HepG2 (cell line): ENCODE measurements at regions not wholly inside any gene's neighbourhood (a gene's known extent, or its start where the extent isn't known, plus 50 kb on each side); places are given as distances from the start of the nearest gene placed in this dataset.

Experiments used
- ATAC-seq: fragments of 200-7000 bp; cut with Tn5 transposase; 3 replicates; pipeline ENCODE4 v1.9.1; 2020; ENCODE audit warnings: mild to moderate bottlenecking, moderate library complexity
- BruUV-seq: library from RNA; stranded (reverse); fragments of 400-500 nt; replicated peaks from 2 replicates; lab custom pipeline; 2021; lab: Mats Ljungman, UMichigan
- CTCF ChIA-PET: fragments of 300-600 bp; formaldehyde crosslinking; extraction: SDS; loops from one replicate; lab custom pipeline; 2021; ENCODE audit warnings: low total read pairs, inconsistent platforms, low intra/inter-chr PET ratio; lab: Yijun Ruan, JAX
- POLR2A ChIA-PET: fragments of 350-600 bp; sonication (Branson Sonifier 250); formaldehyde crosslinking; loops from one replicate; lab custom pipeline; 2020; ENCODE audit warnings: antibody characterized with exemption, inconsistent platforms; lab: Yijun Ruan, JAX
- DNase-seq: peaks from one replicate; pipeline ENCODE4 v3.0.0-alpha.2; 2015; ENCODE audit warnings: low spot score
- FAIRE-seq: peaks from 3 replicates; lab custom pipeline; 2011; peaks lifted over from hg19 to GRCh38; lab: Jason Lieb, UNC
- H2AFZ ChIP-seq: one replicate; pipeline ENCODE4 v1.6.1; 2011; ENCODE audit warnings: low read length, inconsistent platforms
- H3K27ac ChIP-seq: fragments of 300-600 bp; 3 replicates; pipeline ENCODE4 v1.8.0; 2011; ENCODE audit warnings: mixed run types, mild to moderate bottlenecking, mixed read lengths, low read length, inconsistent platforms; ENCODE audit not compliant: insufficient read depth; ENCODE audit errors: extremely low read length
- H3K27me3 ChIP-seq, 2 experiments: fragments of 200-600 bp in 1 of 2; 2 replicates in 1 of 2; 3 replicates in 1 of 2; pipeline versions ENCODE4 v1.6.0 to v1.8.0; 2011; ENCODE audit warnings: low read length in 2 of 2, mild to moderate bottlenecking in 2 of 2, moderate library complexity in 2 of 2, inconsistent platforms in 1 of 2; ENCODE audit not compliant: insufficient read depth in 2 of 2, control insufficient read depth in 1 of 2
- H3K36me3 ChIP-seq, 2 experiments: fragments of 200-600 bp in 1 of 2; replicated peaks in 1 of 2; 2 replicates in 1 of 2; 3 replicates in 1 of 2; pipeline versions ENCODE4 v1.5.1 to v1.8.0; 2011; ENCODE audit warnings: low read length in 2 of 2, inconsistent platforms in 1 of 2; ENCODE audit not compliant: insufficient read depth in 2 of 2, control insufficient read depth in 1 of 2
- H3K4me1 ChIP-seq: 2 replicates; pipeline ENCODE4 v1.5.1; 2012; ENCODE audit warnings: low read length, inconsistent platforms; ENCODE audit not compliant: insufficient read depth
- H3K4me2 ChIP-seq: 2 replicates; pipeline ENCODE4 v1.6.0; 2011; ENCODE audit warnings: low read depth, low read length, inconsistent platforms
- H3K4me3 ChIP-seq, 3 experiments: fragments of 200-600 bp in 1 of 3; sonication (generic), shearing (Covaris generic) in 1 of 3; replicated peaks in 1 of 3; 2 replicates each; pipeline ENCODE4 v1.5.1; 2011 to 2016; ENCODE audit warnings: low read length in 3 of 3, inconsistent platforms in 2 of 3, low read depth in 2 of 3, mild to moderate bottlenecking in 2 of 3, control low read depth in 1 of 3, mixed read lengths in 1 of 3; ENCODE audit not compliant: insufficient read depth in 1 of 3
- H3K79me2 ChIP-seq: one replicate; pipeline ENCODE4 v1.6.1; 2011; ENCODE audit warnings: low read length, inconsistent platforms; ENCODE audit not compliant: insufficient read depth
- H3K9ac ChIP-seq: 2 replicates; pipeline ENCODE4 v1.6.0; 2011; ENCODE audit warnings: mild to moderate bottlenecking, low read depth, low read length, inconsistent platforms; ENCODE audit not compliant: insufficient read depth
- H3K9me3 ChIP-seq: 2 replicates; pipeline ENCODE4 v1.5.1; 2012; ENCODE audit warnings: mild to moderate bottlenecking, low read length
- H4K20me1 ChIP-seq: 2 replicates; pipeline ENCODE4 v1.6.0; 2011; ENCODE audit warnings: inconsistent platforms, mild to moderate bottlenecking, low read length, moderate library complexity; ENCODE audit not compliant: insufficient read depth
- ZNF646 ChIP-seq: sonication (generic); formaldehyde crosslinking; IDR thresholded peaks from 2 replicates; pipeline ENCODE4 v1.9.0; 2021; ENCODE audit warnings: mild to moderate bottlenecking, missing genetic modification reagents
- ZNF687 ChIP-seq: sonication (generic); formaldehyde crosslinking; IDR thresholded peaks from 2 replicates; pipeline ENCODE4 v1.5.1; 2020; ENCODE audit warnings: mild to moderate bottlenecking, missing genetic modification reagents, moderate library complexity
- ZNF709 ChIP-seq: sonication (generic); formaldehyde crosslinking; IDR thresholded peaks from 2 replicates; pipeline ENCODE4 v1.5.0; 2020; ENCODE audit warnings: mild to moderate bottlenecking, missing genetic modification reagents
- ZNF720 ChIP-seq: sonication (generic); formaldehyde crosslinking; IDR thresholded peaks from 2 replicates; pipeline ENCODE4 v1.4.0; 2020; ENCODE audit warnings: missing genetic modification reagents
- ZNF724P ChIP-seq: sonication (generic); formaldehyde crosslinking; IDR thresholded peaks from 2 replicates; pipeline ENCODE4 v1.8.0; 2022; ENCODE audit warnings: missing genetic modification reagents, borderline replicate concordance
- ZSCAN20 ChIP-seq: sonication (generic); formaldehyde crosslinking; IDR thresholded peaks from 2 replicates; pipeline ENCODE4 v1.4.0; 2020; ENCODE audit warnings: missing genetic modification reagents, mild to moderate bottlenecking, borderline replicate concordance
- WGBS: methylation state at CpG from one replicate; pipeline ENCODE4 v1.1.6; 2017; ENCODE audit warnings: low lambda C conversion rate; 5-methylcytosine and 5-hydroxymethylcytosine counted together
- in situ Hi-C: cut with HindIII; loops from 2 replicates; pipeline ENCODE4 v1.10.0; 2017; ENCODE audit warnings: low pct_unique_long_range_greater_than_20kb; ENCODE audit not compliant: extremely low pct_ligation_motif_present
- intact Hi-C: fragments of 100-400 bp; cut with micrococcal nuclease; formaldehyde crosslinking; loops from one replicate; pipeline ENCODE4 v1.10.0; 2022; ENCODE audit not compliant: unreplicated experiment

- intact Hi-C loops, result loop anchor here (10.0 kb wide), 1 partner anchor 182 kb away; no protein-coding TSS in a partner anchor
- CTCF ChIA-PET, result interaction anchor here (3.0 kb wide), 1 partner anchor 51 kb away, joined by 48 read pairs; no protein-coding TSS in a partner anchor
- POLR2A ChIA-PET, result no interaction called here
Measured at GRCh38 chr11:119482521-119483011, 59.6 kb upstream of the THY1 start.

GRCh38 chr11:119481667-119482400 is 58.9 kb upstream of the THY1 start:
- no peak overlapping the region for H2AFZ ChIP-seq
- ATAC-seq, result peak; percentile 22
- TF ChIP-seq ZNF646 (no peak), ZNF687 (CRISPR knock-in tag) (peak; percentile 12; the same call in 1 of the 2 replicates)

More at GRCh38 chr11:119482521-119483011, 59.6 kb upstream of the THY1 start:
- H3K4me2 ChIP-seq, result no peak overlapping the region
- FAIRE-seq (no peak), DNase-seq (no peak), ATAC-seq (no peak)
- H4K20me1 ChIP-seq, result peaks cover 17% of the 10 kb centered on the region; the same call in 1 of the 2 replicates
- no peaks in the 10 kb centered on the region; a peak in 1 of 5 replicates for H3K36me3 ChIP-seq
- H3K27me3 ChIP-seq, result peaks cover 9 to 18% of the 10 kb centered on the region in 2 experiments; a peak in 4 of 5 replicates
- in situ Hi-C loops, result loop anchor here (5.0 to 10.0 kb wide), 3 partner anchors 50 to 622 kb away; no protein-coding TSS in a partner anchor
- WGBS, result 16% methylated on average over 4 of the region's 9 CpGs
- H3K79me2 ChIP-seq, result no peaks in the 10 kb centered on the region
- H3K4me3 ChIP-seq, result no peak overlapping the region
- BruUV-seq, result no TSS peak
- TF ChIP-seq ZNF720 (CRISPR knock-in tag) (no peak), ZNF724P (CRISPR knock-in tag) (no peak), ZSCAN20 (CRISPR knock-in tag) (no peak), ZNF709 (CRISPR knock-in tag) (no peak)
- H3K4me1 ChIP-seq, result peaks cover 31% of the 10 kb centered on the region
- no peak overlapping the region for H3K27ac ChIP-seq
- no peak overlapping the region for H2AFZ ChIP-seq
- H3K9ac ChIP-seq, result no peak overlapping the region
- H3K9me3 ChIP-seq, result no peaks in the 10 kb centered on the region

More at GRCh38 chr11:119481667-119482400, 58.9 kb upstream of the THY1 start:
- intact Hi-C loops (loop anchor here (1.0 to 10.0 kb wide), 3 partner anchors 52 to 626 kb away; no protein-coding TSS in a partner anchor), in situ Hi-C loops (loop anchor here (5.0 to 10.0 kb wide), 3 partner anchors 50 to 623 kb away; no protein-coding TSS in a partner anchor)
- ChIA-PET CTCF (interaction anchor here (1.2 to 3.0 kb wide), 2 partner anchors 49 to 52 kb away, joined by 3 to 48 read pairs; no protein-coding TSS in a partner anchor), POLR2A (no interaction called here)
- no peaks in the 10 kb centered on the region for H3K79me2 ChIP-seq
- H3K4me3 ChIP-seq, result peak overlapping the region in 1 of 3 experiments; percentile 44; a peak in 1 of 6 replicates
- peak overlapping the region; percentile 47 for H3K4me2 ChIP-seq
- DNase-seq (no peak), FAIRE-seq (no peak)
- no peaks in the 10 kb centered on the region for H3K9me3 ChIP-seq
- H3K36me3 ChIP-seq, result no peaks in the 10 kb centered on the region; a peak in 1 of 5 replicates
- peaks cover 38% of the 10 kb centered on the region for H3K4me1 ChIP-seq
- peaks cover 17% of the 10 kb centered on the region; the same call in 1 of the 2 replicates for H4K20me1 ChIP-seq
- 24% methylated on average over 11 of the region's 22 CpGs for WGBS
- no peak overlapping the region for H3K27ac ChIP-seq
- H3K9ac ChIP-seq, result no peak overlapping the region
- no TSS peak for BruUV-seq
- peaks cover 9 to 18% of the 10 kb centered on the region in 2 experiments; a peak in 4 of 5 replicates for H3K27me3 ChIP-seq
